HG02973 (cell line): ENCODE measurements at regions not wholly inside any gene's neighbourhood (a gene's known extent, or its start where the extent isn't known, plus 50 kb on each side); places are given as distances from the start of the nearest gene placed in this dataset.

Experiments
- ATAC-seq: cut with Tn5 transposase; IDR thresholded peaks from one replicate; pipeline ENCODE4 v1.9.1; 2021; ENCODE audit warnings: moderate library complexity; ENCODE audit not compliant: unreplicated experiment

DNA sequence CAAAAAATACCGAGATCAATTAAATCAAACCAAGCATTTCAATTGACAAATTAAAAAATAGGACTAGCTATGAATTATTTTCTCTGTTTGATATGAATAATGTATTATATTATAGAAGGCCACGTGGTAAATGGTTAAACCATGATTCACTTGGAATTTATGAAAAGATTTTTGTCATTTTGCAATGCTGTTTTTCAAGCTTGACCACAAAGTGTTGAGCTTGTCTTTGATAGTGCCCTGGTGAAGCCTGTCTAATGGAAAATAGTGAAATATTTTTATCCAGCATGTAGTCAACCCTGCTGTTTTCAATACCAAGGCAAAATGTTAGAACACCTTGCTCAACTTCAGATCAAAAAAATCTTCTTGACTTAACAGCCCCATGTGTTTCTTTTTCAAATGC, 288.0 kb upstream of the PRMT6 start:
- ATAC-seq = no peak

DNA sequence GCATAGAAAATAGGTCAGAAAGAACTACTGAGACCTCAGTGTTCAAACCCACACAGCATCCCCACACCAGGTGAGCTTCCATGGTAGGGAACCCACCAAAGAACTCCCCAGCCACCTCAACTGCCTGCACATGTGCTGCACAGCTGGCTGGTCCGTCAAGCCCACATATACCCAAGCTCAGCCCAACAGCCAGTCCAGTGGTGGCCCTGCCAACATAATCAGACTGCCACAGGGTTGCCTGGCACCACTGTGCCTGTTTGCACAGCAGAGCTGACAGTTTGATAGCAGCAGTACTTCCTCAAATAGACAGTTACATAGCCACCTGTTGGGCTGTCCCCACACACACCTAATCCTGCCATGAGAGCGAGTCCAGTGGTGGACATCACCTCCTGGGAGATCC, 283.3 kb upstream of the PRMT6 start:
- no peak for ATAC-seq

DNA sequence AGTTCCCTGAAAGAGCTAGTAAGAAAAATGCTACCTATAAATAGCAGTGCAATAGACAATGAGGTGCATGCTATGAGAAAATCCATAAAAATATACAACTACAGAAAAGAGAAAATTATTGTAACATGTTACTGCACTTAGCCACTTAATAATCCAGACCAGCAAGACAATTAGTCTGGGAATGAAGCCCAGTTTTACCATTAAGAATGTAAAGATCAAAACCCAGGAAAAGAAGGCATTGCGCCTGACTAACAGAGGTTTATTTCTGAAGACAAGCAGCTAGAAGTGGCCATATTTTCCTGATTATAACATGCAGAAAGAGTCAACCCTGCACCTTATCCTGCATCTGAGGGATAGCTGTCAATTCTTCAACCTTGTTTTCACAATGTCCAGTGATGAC, 276.4 kb upstream of the PRMT6 start:
- no peak for ATAC-seq

DNA sequence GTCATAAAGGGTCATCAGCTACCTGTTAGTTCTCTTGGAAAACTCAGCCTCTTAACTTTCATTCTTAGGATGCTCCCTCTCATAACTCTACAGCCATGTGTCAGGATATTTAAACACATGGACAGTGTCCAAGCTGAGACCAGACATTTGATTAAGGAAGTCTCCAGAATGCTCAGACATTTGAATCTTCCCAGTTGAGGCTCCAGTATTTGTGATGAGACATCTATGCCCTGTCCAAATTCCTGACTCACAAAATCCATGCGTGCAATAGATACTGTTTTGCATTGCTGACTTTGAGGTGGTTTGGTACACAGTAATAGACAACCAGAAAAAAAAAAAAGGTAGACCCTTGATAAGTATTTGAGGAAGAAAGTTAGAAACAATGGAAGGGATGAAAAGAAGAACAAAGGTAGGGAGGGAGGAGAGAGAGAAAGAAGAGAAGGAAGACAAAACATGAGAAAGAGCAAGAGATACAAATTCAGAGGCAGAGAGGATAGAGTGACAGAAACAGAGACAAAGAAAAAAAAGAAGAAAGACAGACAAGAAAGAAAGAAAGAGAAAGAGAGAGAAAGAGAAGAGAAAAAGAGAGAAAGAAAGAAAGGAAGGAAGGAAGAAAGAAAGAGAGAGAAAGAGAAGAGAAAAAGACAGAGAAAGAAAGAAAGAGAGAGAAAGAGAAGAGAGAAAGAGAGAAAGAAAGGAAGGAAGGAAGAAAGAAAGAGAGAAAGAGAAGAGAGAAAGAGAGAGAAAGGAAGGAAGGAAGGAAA, 275.5 kb upstream of the PRMT6 start:
- ATAC-seq = no peak

DNA sequence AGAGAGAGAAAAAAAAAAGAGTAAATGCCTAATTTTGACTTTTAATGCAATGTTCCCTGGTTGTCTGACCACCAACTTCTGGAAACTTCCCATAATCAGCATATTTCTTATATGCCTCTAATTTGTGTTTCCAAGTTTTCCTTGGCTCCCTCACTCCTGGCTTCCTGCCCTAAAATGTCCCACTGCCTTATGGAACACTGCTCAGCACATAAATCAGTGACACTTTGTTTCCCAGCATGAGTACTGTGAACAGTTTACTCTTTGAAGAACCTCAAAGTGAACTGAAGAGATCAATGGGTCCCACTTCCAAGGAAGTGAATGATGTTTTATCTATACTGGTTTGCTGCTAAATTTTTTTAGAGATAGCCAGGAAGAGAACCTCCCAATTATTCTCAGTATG, 271.3 kb upstream of the PRMT6 start:
- ATAC-seq = no peak

DNA sequence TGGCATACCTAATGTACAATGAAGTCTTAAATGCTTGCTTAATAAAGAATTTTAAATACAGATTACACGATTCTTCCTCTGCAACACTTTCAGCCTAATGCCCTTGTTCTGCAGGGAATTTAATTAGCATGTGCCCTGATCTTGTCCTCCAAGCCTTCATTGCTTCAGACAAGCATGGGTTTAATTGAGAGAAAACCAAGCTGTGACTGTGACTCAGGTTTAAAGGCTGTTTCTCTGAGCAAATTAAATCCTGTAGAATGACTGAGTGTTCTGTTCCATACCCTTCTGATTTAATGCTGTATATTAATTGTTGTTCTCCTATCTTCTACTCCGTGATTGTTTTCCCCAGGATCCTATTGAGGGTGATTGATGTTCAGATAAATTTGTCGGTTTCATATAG, 269.0 kb upstream of the PRMT6 start:
- ATAC-seq = no peak

DNA sequence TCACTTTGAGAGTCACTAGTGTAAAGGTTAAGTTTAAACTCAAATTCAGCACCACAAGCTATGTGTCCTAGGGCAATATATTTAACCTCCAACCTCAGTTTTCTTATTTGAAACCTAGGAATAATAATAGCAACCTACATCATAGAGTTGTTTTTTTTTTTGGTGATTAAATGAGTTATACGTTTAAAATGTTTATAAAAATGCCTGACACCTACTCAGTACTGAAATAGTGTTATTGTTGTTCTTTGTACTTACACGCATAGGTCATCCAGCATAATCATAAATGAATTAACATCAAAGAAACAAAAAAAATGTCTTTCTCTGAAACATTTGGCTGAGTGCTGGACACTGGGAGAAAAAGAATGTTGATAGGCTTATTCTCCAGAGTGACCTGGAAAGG, 266.8 kb upstream of the PRMT6 start:
- no peak for ATAC-seq

DNA sequence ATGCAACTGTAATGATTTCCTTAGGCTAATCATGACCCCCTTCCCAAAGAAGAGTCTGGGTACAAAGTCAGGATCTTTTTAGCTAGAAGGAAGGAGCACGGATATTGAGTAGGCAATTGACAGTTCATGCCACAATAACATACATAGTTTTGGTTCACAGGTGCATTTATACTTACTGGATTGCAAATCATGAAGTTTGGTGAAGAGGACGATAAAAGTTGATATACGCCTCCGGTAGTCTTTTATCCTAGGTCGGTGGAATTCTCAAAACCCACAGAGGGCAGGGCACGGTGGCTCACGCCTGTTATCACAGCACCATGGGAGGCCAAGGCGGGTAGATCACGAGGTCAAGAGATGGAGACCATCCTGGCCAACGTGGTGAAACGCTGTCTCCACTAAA, 265.4 kb upstream of the PRMT6 start:
- ATAC-seq = no peak

DNA sequence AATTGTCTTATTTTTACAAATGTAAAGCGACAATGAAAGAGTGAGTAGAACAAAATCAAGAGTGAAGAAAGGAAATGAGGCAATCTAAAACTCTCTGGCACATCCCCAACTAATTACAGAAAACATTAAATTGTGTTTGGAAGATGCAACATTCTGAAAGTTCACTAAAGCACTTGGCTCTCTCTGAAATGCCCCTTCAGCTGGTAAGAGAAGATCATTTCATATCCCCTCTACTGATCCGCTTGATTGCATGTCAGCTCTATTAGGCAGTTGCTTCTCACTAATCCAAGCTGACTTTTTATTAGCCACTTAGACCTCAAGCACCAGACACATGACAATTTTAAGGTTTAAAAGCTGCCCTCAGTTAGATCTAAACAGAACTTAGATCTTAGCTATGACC, 262.8 kb upstream of the PRMT6 start:
- ATAC-seq = no peak

DNA sequence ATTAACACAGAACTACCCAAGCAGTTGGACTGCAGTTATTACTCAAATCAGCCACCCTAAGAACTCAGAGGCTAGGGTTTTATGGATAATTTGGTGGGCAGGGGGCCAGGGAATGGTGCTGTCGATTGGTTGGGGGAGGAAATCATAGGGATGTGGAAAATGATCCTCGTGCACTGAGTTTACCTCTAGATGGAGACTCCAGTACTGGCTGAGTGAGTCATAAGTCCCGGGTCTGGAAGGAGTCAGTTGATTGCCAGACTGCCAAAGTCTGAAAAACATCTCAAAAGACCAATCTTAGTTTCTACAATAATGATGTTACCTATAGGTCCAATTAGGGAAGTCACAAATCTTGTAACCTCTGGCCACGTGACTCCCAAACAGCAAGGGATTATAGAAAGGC, 257.5 kb upstream of the PRMT6 start:
- no peak for ATAC-seq

DNA sequence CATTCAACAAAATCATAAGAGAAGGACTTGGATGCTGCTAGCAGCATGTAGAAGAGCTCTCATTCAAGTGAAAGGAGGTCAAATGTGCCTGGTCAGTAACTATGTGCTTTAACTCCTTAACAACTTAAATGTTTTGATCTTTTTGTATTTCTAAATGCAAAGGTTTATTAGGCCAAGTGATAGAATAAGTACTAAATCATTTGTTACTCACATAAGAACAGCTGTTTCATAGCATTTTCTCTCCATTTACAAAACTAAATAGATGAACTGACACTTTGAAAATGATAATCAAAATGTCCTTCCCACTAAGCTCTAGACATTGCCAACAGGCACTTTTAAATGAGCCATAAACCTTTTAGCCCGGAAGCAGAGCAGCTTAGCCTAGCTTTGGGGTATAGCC, 254.3 kb upstream of the PRMT6 start:
- no peak for ATAC-seq

DNA sequence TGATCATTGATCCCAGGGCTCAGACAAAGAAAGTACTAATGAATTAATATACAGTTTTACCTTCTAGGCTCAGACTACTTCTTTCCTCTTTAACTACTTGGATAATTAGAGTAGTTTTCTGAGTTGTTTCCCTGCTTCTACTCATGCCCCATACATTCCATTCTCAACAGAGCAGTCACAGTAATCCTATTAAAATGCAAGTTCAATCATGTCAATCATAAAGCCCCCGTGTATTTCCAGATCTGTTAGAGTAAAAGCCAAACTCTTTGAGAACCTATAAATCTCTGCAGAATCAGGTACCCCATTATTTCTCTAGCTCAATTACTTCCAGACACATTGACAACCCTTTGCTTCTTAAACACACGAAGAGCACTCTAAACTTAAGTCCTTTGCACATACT, 242.1 kb upstream of the PRMT6 start:
- no peak for ATAC-seq

DNA sequence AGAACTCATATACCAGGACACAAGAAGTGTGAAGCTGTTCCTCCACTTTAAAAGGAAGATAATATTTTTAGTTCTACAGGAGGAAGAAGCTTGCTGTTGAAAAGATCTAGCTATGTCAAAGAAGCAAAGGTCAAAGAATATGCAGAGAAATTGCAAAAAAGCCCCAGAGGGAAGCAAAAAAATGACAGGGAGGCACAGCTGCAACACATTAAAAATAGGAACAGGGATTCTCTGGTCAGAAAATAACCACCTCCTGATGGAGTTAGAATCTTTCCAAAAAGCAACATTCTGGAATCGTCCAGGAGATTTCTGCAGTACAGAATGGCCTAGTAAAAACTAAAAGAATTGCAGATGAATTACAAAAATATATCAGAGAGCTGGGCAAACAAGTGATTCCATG, 238.9 kb upstream of the PRMT6 start:
- no peak for ATAC-seq

DNA sequence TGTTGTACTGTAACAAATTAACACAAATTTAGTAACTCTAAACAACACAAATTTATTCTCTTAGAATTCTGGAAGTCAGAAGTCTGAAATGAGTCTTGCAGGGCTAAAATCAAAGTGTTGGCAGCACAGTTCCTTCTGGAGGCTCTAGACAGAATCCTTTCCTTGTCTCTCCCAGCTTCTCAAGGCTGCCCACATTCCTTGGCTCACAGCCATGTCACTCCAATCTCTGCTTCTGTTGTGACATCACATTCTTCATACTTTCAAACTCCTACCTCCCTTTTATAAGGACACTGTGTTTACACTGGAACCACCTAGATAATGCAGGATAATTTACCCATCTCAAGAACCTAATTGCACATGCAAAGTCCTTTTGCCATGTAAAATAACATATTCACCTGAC, 225.0 kb upstream of the PRMT6 start:
- no peak for ATAC-seq

DNA sequence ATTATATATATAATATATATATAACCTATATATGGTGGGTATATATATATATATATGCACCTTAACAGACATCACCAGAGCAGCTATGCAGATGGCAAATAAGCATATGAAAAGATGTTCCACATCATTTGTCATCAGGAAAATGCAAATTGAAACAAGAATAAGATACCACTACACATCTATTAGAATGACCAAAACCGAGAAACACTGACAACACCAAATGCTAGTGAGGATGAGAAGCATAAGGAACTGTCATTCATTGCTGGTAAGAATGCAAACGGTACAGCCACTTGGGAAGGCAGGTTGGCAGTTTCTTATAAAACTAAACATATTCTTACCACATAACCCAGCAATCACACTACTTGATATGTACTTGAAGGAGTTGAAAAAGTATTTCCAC, 219.8 kb upstream of the PRMT6 start:
- peak; percentile 95 for ATAC-seq

DNA sequence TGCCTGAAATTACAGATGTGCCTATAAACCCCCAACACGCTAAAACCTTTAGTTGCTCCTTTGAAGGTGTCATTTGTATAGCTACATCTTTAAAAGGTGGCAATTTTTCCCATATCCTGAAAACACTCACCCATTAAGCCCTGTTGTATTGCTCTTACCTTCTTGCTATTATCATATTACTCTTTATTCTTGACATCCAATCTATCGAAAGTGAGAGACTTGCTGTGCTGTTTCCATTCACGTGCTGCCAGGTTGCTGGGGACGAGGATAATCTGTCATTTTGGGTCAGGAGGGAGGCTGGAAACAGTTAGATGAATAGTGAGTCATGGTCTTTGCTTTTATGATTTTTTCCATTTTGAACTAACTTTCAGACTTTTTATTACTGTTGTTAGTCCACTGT, 213.0 kb upstream of the PRMT6 start:
- ATAC-seq = no peak

DNA sequence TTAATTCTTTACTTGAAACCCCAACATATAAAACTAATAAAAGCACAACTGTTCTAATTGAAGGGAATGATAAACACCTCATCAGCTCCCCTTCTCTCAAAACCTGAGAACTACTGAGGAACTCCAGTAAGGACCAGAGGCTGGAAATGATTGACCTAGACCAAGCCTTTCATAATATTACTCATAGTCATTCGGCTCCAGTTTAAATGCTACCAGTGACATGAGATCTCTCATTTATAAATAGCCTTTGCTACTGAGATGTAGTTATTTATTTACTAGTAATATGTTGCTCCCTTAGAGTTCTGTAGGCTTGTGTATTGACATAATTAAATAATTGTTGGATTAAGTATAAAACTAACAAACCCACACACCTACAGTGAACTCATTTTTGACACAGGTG, 209.8 kb upstream of the PRMT6 start:
- ATAC-seq = peak; percentile 99

DNA sequence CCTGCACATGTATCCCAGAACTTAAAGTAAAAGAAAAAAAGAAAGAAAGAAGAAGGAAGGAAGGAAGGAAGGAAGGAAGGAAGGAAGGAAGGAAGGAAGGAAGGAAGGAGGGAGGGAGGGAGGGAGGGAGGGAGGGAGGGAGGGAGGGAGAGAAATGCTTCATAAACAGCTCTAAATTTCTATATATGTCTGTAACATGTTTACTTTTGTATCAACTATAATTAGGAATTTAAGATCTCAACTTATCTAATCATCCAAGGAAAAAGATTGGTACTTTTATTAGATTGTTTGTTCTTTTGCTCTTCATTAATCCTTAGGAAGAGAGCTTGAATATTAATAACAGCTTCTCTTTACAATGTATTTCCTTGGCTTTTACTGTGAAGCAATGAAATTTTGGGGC, 195.4 kb upstream of the PRMT6 start:
- no peak for ATAC-seq

DNA sequence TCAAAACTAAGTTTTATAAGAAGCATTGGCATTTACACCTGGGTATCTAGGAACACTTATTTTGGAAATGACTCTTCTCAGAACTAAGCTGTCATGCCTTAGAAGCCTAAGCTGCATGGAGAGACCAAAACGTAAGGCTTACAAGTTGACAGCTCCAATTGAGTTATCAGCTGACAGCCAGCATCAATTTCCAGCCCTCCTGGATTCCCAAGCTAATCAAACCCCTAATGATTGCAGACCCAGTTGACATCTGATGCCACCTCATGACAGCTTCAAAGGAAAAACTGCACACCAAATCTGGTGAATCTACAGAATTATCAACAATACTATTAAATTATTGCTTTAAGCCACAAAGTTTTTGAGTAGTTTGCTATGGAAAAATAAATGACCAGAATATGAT, 187.6 kb upstream of the PRMT6 start:
- ATAC-seq = no peak

DNA sequence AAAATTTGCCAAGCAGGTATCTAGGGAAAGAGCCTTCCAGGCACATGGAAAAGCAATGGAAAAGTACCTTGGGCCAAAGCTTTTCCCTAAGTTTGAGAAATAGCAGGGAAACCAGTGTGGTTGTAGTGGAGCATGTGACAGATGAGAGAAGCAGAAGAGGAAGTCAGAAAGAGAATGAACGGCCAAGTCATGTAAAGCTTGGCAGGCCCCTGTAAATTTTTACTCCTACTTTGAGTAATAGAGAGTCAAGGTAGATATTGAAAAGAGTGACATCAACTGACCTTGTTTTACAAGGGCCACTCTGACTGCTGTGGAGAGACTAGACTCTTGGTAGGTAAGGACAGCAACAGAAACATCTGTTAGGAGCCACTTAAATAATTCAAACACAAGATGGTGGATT, 180.9 kb upstream of the PRMT6 start:
- peak; percentile 79 for ATAC-seq

DNA sequence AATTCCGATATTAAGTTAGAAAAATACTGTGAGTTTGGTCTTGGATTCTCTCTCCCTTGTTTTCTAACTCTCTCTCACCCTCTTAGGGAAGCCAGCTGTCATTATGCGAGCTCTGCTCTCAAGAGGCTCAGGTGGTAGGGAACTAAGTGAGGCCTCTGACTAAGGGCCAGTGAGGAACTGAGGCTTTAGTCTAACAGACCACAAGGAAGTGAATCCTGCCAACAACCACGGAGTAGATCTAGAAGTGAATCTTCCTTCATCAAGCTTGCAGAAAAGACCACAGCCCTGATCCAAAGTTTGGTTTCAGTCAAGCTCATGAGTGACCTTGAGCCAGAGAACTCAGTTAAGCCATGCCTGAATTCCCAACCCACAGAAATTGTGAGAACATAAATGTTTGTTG, 180.1 kb upstream of the PRMT6 start:
- peak; percentile 67 for ATAC-seq

DNA sequence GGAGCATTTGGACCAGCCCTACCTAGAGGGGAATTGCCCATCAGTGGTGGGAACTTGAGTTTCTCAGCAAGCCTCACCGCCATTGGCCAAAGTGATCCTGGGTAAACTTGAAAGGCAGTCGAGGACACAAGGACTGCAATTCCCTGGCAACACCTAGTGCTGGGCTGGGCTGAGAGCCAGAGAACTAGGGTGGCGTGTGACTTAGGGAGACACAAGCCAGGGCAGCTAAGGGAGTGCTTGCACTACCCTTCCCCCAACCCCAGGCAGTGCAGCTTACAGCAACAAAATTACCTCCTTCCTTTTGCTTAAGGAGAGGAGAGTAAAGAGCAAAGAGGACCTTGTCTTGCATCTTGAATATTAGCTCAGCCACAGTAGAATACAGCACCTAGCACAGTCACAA, 176.9 kb upstream of the PRMT6 start:
- ATAC-seq = no peak

DNA sequence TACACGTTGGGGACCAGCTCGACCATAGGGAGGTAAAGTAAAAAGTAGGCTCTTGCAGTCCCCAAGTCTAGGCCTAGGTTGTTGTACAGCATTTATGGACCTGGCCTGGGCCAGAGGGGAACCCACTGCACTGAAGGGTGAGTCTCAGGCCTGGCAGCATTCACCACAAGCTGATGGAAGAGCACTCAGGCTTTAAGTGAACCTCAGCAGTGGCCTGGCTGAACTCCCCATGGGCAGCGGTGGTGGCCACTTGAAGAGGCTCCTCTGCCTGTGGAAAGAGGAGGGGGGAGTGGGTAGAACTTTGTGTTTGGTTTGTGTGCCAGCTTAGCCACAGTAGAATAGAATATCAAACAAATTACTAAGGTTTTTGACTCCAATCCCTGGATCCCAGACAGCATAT, 176.2 kb upstream of the PRMT6 start:
- ATAC-seq = no peak
